ENCODE measurements at regions not wholly inside any gene's neighbourhood (a gene's known extent, or its start where the extent isn't known, plus 50 kb on each side); places are given as distances from the start of the nearest gene placed in this dataset.

GRCh38 chr3:153385343-153385742 lies 223.3 kb downstream of the RAP2B start:
- no peak overlapping the region for H3K27ac ChIP-seq
- H3K27me3 ChIP-seq = no peaks in the 10 kb centered on the region
- no peaks in the 10 kb centered on the region for H3K4me1 ChIP-seq (replicated peaks in 1 of 2)
- H3K9me3 ChIP-seq (replicated peaks in 1 of 3) = no peaks in the 10 kb centered on the region
- intact Hi-C loops (cut with DNase I) = no loop called here
- H3K36me3 ChIP-seq (replicated peaks in 1 of 2) = no peaks in the 10 kb centered on the region
- TF ChIP-seq POLR2A (IDR thresholded peaks at IDR 0.05) (no peak), CTCF (IDR thresholded peaks at IDR 0.05) (no peak)
- DNase-seq = no peak
- no peak overlapping the region for H3K4me3 ChIP-seq

GRCh38 chr3:153392363-153392762 lies 230.3 kb downstream of the RAP2B start:
- Histone ChIP-seq H3K36me3 (replicated peaks in 1 of 2) (no peaks in the 10 kb centered on the region), H3K27me3 (no peaks in the 10 kb centered on the region), H3K4me1 (replicated peaks in 1 of 2) (no peaks in the 10 kb centered on the region), H3K4me3 (no peak overlapping the region), H3K27ac (no peak overlapping the region), H3K9me3 (replicated peaks in 1 of 3) (no peaks in the 10 kb centered on the region)
- no peak for TF ChIP-seq CTCF (IDR thresholded peaks at IDR 0.05)
- no peak for TF ChIP-seq POLR2A (IDR thresholded peaks at IDR 0.05)
- DNase-seq = no peak
- 76 to 82% (median 79%) methylated on average over 2 of the region's 2 CpGs for WGBS, 4 donors
- intact Hi-C loops (cut with DNase I) = no loop called here

GRCh38 chr3:153394017-153394416 lies 232.0 kb downstream of the RAP2B start:
- H3K9me3 ChIP-seq (replicated peaks in 1 of 3) = no peaks in the 10 kb centered on the region
- H3K36me3 ChIP-seq (replicated peaks in 1 of 2) = no peaks in the 10 kb centered on the region
- DNase-seq = no peak
- H3K27me3 ChIP-seq = no peaks in the 10 kb centered on the region
- TF ChIP-seq CTCF (IDR thresholded peaks at IDR 0.05) (no peak), POLR2A (IDR thresholded peaks at IDR 0.05) (no peak)
- H3K4me3 ChIP-seq = no peak overlapping the region
- 86 to 92% (median 92%) methylated on average over 1 of the region's 1 CpG for WGBS, 4 donors
- H3K27ac ChIP-seq = no peak overlapping the region
- no peaks in the 10 kb centered on the region for H3K4me1 ChIP-seq (replicated peaks in 1 of 2)
- intact Hi-C loops (cut with DNase I) = no loop called here

- TF ChIP-seq POLR2A (IDR thresholded peaks at IDR 0.05) (no peak), CTCF (IDR thresholded peaks at IDR 0.05) (no peak)
- WGBS, 4 donors = 58 to 81% (median 66%) methylated on average over 2 of the region's 2 CpGs
- H3K27ac ChIP-seq = no peak overlapping the region
- no peaks in the 10 kb centered on the region for H3K36me3 ChIP-seq (replicated peaks in 1 of 2)
- H3K4me3 ChIP-seq = no peak overlapping the region
- no peak for DNase-seq
- H3K27me3 ChIP-seq = no peaks in the 10 kb centered on the region
- H3K9me3 ChIP-seq (replicated peaks in 1 of 3) = no peaks in the 10 kb centered on the region
- intact Hi-C loops (cut with DNase I) = no loop called here
- H3K4me1 ChIP-seq (replicated peaks in 1 of 2) = no peaks in the 10 kb centered on the region
Observed at GRCh38 chr3:153396581-153396980, 234.6 kb downstream of the RAP2B start.

Data from adrenal gland (tissue), 9 donors.